ENCODE measurements at regions not wholly inside any gene's neighbourhood (a gene's known extent, or its start where the extent isn't known, plus 50 kb on each side); places are given as distances from the start of the nearest gene placed in this dataset.
A peak's percentile ranks its signal among the peaks of the same experiment; 100 is the strongest.
"Not testable (repeated sequence)": the region's sequence is repeated elsewhere in the genome, so short reads cannot be mapped to it uniquely, and the experiment has no call there.

- DNase-seq, result no peak
These were observed 364.0 kb downstream of the LRATD1 start for GRCh38 chr2:14996351-14997014.

- DNase-seq, result no peak
These were observed 366.0 kb downstream of the LRATD1 start for GRCh38 chr2:14998546-14998945.

GRCh38 chr2:14999114-14999661 lies 366.7 kb downstream of the LRATD1 start:
- DNase-seq, result no peak

- DNase-seq, result not testable (repeated sequence)
These were observed 370.0 kb downstream of the LRATD1 start for GRCh38 chr2:15002519-15002918.

GRCh38 chr2:15006667-15007066 lies 374.1 kb downstream of the LRATD1 start:
- no peak for DNase-seq

GRCh38 chr2:15009681-15010080 lies 377.2 kb downstream of the LRATD1 start:
- DNase-seq, result no peak

- DNase-seq, result no peak
These were observed 377.8 kb downstream of the LRATD1 start for GRCh38 chr2:15010346-15010745.

GRCh38 chr2:15018814-15019213 lies 386.3 kb downstream of the LRATD1 start:
- DNase-seq, result no peak

GRCh38 chr2:15023221-15023620 lies 390.7 kb downstream of the LRATD1 start:
- no peak for DNase-seq

GRCh38 chr2:15028406-15028805 lies 395.9 kb downstream of the LRATD1 start:
- no peak for DNase-seq

GRCh38 chr2:15031745-15032240 lies 399.3 kb downstream of the LRATD1 start:
- DNase-seq, result no peak

- no peak for DNase-seq
These were observed 401.7 kb downstream of the LRATD1 start for GRCh38 chr2:15034246-15034645.

- DNase-seq, result no peak
These were observed 402.3 kb downstream of the LRATD1 start for GRCh38 chr2:15034860-15035259.

- DNase-seq, result peak; percentile 37
These were observed 406.1 kb downstream of the LRATD1 start for GRCh38 chr2:15038366-15039364.

GRCh38 chr2:15040429-15041084 lies 408.0 kb downstream of the LRATD1 start:
- no peak for DNase-seq

GRCh38 chr2:15041429-15041837 lies 408.9 kb downstream of the LRATD1 start:
- no peak for DNase-seq

- DNase-seq, result no peak
These were observed 410.3 kb downstream of the LRATD1 start for GRCh38 chr2:15042801-15043217.

GRCh38 chr2:15043336-15044058 lies 411.0 kb downstream of the LRATD1 start:
- DNase-seq, result no peak

- DNase-seq, result no peak
These were observed 412.5 kb downstream of the LRATD1 start for GRCh38 chr2:15045054-15045453.

GRCh38 chr2:15047184-15047583 lies 414.7 kb downstream of the LRATD1 start:
- no peak for DNase-seq

- no peak for DNase-seq
These were observed 415.5 kb downstream of the LRATD1 start for GRCh38 chr2:15048000-15048399.

Measured in activated CD4-positive, alpha-beta T cell treated with anti-CD3 and anti-CD28 coated beads for 48 hours (primary cell).